Pancreas (tissue), 10 donors: ENCODE measurements at regions not wholly inside any gene's neighbourhood (a gene's known extent, or its start where the extent isn't known, plus 50 kb on each side); places are given as distances from the start of the nearest gene placed in this dataset.

Experiments
- ATAC-seq, 4 donors: fragments of 200-7000 bp; cut with Tn5 transposase; one replicate each; pipeline versions ENCODE4 v1.8.0 to v1.9.1; 2020; ENCODE audit warnings: mild to moderate bottlenecking in 4 of 4, moderate library complexity in 4 of 4
- DNase-seq, 6 donors: peaks; one replicate each; pipeline ENCODE4 v3.0.0-alpha.2; 2020
- FAIRE-seq: peaks from 2 replicates; lab custom pipeline; 2012; peaks lifted over from hg19 to GRCh38; lab: Jason Lieb, UNC
- H3K27ac ChIP-seq, 4 donors: fragments of 200-600 bp; sonication (generic); 1 replicate in 3 of 4; 2 replicates in 1 of 4; pipeline versions ENCODE4 v1.5.0 to v1.8.0; 2020
- H3K27me3 ChIP-seq, 4 donors: fragments of 200-600 bp; one replicate each; pipeline ENCODE4 v1.8.0; 2021
- H3K36me3 ChIP-seq, 3 donors: fragments of 200-600 bp; sonication (generic) in 1 of 3; one replicate each; pipeline versions ENCODE4 v1.5.0 to v1.8.0; 2020 to 2021
- H3K4me1 ChIP-seq, 3 donors: fragments of 200-600 bp; one replicate each; pipeline ENCODE4 v1.8.0; 2021
- H3K4me3 ChIP-seq, 4 donors: fragments of 200-600 bp; sonication (generic) in 2 of 4; one replicate each; pipeline versions ENCODE4 v1.5.0 to v1.8.0; 2020 to 2021
- H3K9me3 ChIP-seq, 4 donors: fragments of 200-600 bp; one replicate each; pipeline ENCODE4 v1.8.0; 2021
- CTCF ChIP-seq, 4 donors: fragments of 200-600 bp; sonication (generic) in 3 of 4; IDR thresholded peaks; one replicate each; pipeline versions ENCODE4 v1.5.0 to v1.8.0; 2021; ENCODE audit warnings: antibody characterized with exemption in 4 of 4
- WGBS, 2 donors: extraction: QIAGEN DNeasy Blood & Tissue Kit; methylation state at CpG; one replicate each; pipeline ENCODE4 v1.1.7; 2013; 5-methylcytosine and 5-hydroxymethylcytosine counted together
- intact Hi-C, 3 donors: fragments of 100-400 bp; cut with DNase I; formaldehyde crosslinking; loops; one replicate each; pipeline versions ENCODE4 v1.11.1 to v1.14.2; 2022
- donor health status: healthy with polysubstance abuse.
- donor health status: DM: no; HTN: no; CAD: no; lungs with moderate emphysema.
- donor health status: DM: no; HTN: no; CAD: no.
- donor health status: control.
- donor health status: control.
- donor health status: Bipolar disorder and iron deficiency.
- donor health status: DM: yes; HTN: yes; CAD: no.
- donor health status: DM: no; HTN: no; CAD: no.
- donor health status: DM: no; HTN: no; CAD: no.
- donor health status: DM: yes; HTN: yes; CAD: no.

GRCh38 chr11:116065191-116065895 is 561.1 kb upstream of the CADM1 start:
- no peak for DNase-seq
- no peak overlapping the region for H3K4me3 ChIP-seq
- H3K9me3 ChIP-seq, result no peaks in the 10 kb centered on the region
- H3K36me3 ChIP-seq, result no peaks in the 10 kb centered on the region
- H3K27me3 ChIP-seq, result peaks cover 0 to 5% (median 0%) of the 10 kb centered on the region in 4 donors
- FAIRE-seq, result no peak
- ATAC-seq, result no peak
- WGBS, 2 donors, result 77% methylated on average over 10 of the region's 10 CpGs
- H3K27ac ChIP-seq, result no peak overlapping the region
- intact Hi-C loops, result no loop called here
- H3K4me1 ChIP-seq, result no peaks in the 10 kb centered on the region
- TF ChIP-seq CTCF (IDR thresholded peaks at IDR 0.05), result no peak

- WGBS, 2 donors, result 23% methylated on average over 11 of the region's 11 CpGs
- ATAC-seq (peak in 2 of 4 donors; percentile 43 to 45), FAIRE-seq (no peak), DNase-seq (no peak)
- no peak for TF ChIP-seq CTCF (IDR thresholded peaks at IDR 0.05)
- no peak overlapping the region for H3K27ac ChIP-seq
- no peaks in the 10 kb centered on the region for H3K9me3 ChIP-seq
- no peak overlapping the region for H3K4me3 ChIP-seq
- peaks cover 0 to 5% (median 0%) of the 10 kb centered on the region in 4 donors for H3K27me3 ChIP-seq
- intact Hi-C loops, result no loop called here
- no peaks in the 10 kb centered on the region for H3K36me3 ChIP-seq
- no peaks in the 10 kb centered on the region for H3K4me1 ChIP-seq
Observed at GRCh38 chr11:116062490-116063171, 558.4 kb upstream of the CADM1 start.

GRCh38 chr11:116062129-116062489 is 557.9 kb upstream of the CADM1 start:
- WGBS, 2 donors, result 64 to 65% methylated on average over 3 to 4 of the region's 4 CpGs
- Histone ChIP-seq H3K27ac (no peak overlapping the region), H3K36me3 (no peaks in the 10 kb centered on the region), H3K9me3 (no peaks in the 10 kb centered on the region), H3K4me1 (no peaks in the 10 kb centered on the region), H3K4me3 (no peak overlapping the region), H3K27me3 (peaks cover 0 to 5% (median 0%) of the 10 kb centered on the region in 4 donors)
- intact Hi-C loops, result no loop called here
- FAIRE-seq (no peak), DNase-seq (no peak), ATAC-seq (peak in 1 of 4 donors; percentile 46)
- TF ChIP-seq CTCF (IDR thresholded peaks at IDR 0.05), result no peak

- no peak for FAIRE-seq
Observed at GRCh38 chr11:116061322-116061721, 557.1 kb upstream of the CADM1 start.

More at GRCh38 chr11:116061322-116061721, 557.1 kb upstream of the CADM1 start:
- DNase-seq (no peak), ATAC-seq (no peak)
- Histone ChIP-seq H3K4me3 (no peak overlapping the region), H3K27me3 (peaks cover 0 to 5% (median 0%) of the 10 kb centered on the region in 4 donors), H3K9me3 (no peaks in the 10 kb centered on the region), H3K36me3 (no peaks in the 10 kb centered on the region), H3K27ac (no peak overlapping the region), H3K4me1 (no peaks in the 10 kb centered on the region)
- WGBS, 2 donors, result 65 to 78% methylated on average over 4 of the region's 4 CpGs
- intact Hi-C loops, result no loop called here
- no peak for TF ChIP-seq CTCF (IDR thresholded peaks at IDR 0.05)
